Naive B cell (primary cell): ENCODE measurements at regions not wholly inside any gene's neighbourhood (a gene's known extent, or its start where the extent isn't known, plus 50 kb on each side); places are given as distances from the start of the nearest gene placed in this dataset.
"Not testable (repeated sequence)": the region's sequence is repeated elsewhere in the genome, so short reads cannot be mapped to it uniquely, and the experiment has no call there.

Experiments
- ATAC-seq, 2 donors: fragments of 150-1000 bp; cut with Tn5 transposase; 2 replicates each; pipeline ENCODE4 v1.10.0; 2021; ENCODE audit warnings: low read depth in 2 of 2, mild to moderate bottlenecking in 2 of 2, moderate library complexity in 2 of 2
- DNase-seq: peaks from one replicate; pipeline ENCODE4 v3.0.0; 2022
- H3K27ac Mint-ChIP-seq, 6 donors: one replicate each; pipeline ENCODE4 v1.8.0; 2020 to 2022; ENCODE audit warnings: mild to moderate bottlenecking in 6 of 6, mixed read lengths in 6 of 6, moderate library complexity in 5 of 6, inconsistent platforms in 2 of 6
- H3K27me3 Mint-ChIP-seq, 3 donors: one replicate each; pipeline ENCODE4 v1.8.0; 2021 to 2022; ENCODE audit warnings: mixed read lengths in 3 of 3, mild to moderate bottlenecking in 1 of 3
- H3K36me3 Mint-ChIP-seq, 2 donors: one replicate each; pipeline ENCODE4 v1.8.0; 2020 to 2022; ENCODE audit warnings: mixed read lengths in 2 of 2, inconsistent platforms in 1 of 2, mild to moderate bottlenecking in 1 of 2
- H3K4me1 Mint-ChIP-seq, 3 donors: one replicate each; pipeline ENCODE4 v1.8.0; 2020 to 2022; ENCODE audit warnings: mixed read lengths in 3 of 3, inconsistent platforms in 1 of 3, mild to moderate bottlenecking in 1 of 3, moderate library complexity in 1 of 3
- H3K4me3 Mint-ChIP-seq, 8 donors: one replicate each; pipeline ENCODE4 v1.8.0; 2020 to 2022; ENCODE audit warnings: mild to moderate bottlenecking in 8 of 8, mixed read lengths in 8 of 8, moderate library complexity in 8 of 8, inconsistent platforms in 2 of 8
- H3K9me3 Mint-ChIP-seq, 7 donors: one replicate each; pipeline ENCODE4 v1.8.0; 2020 to 2022; ENCODE audit warnings: mixed read lengths in 7 of 7, mild to moderate bottlenecking in 5 of 7, inconsistent platforms in 2 of 7, moderate library complexity in 1 of 7

GRCh38 chr7:112969946-112970345, 116.7 kb downstream of the GPR85 start:
- Mint-ChIP-seq H3K27ac (no peak overlapping the region), H3K4me3 (no peak overlapping the region), H3K27me3 (peaks cover 9 to 25% (median 21%) of the 10 kb centered on the region in 3 donors), H3K36me3 (peaks cover 0 to 3% of the 10 kb centered on the region in 2 donors), H3K4me1 (no peaks in the 10 kb centered on the region), H3K9me3 (peaks cover 0 to 4% (median 0%) of the 10 kb centered on the region in 7 donors)
- DNase-seq (no peak), ATAC-seq (no peak)

- Mint-ChIP-seq H3K27me3 (peaks cover 11 to 24% (median 15%) of the 10 kb centered on the region in 3 donors), H3K9me3 (peaks cover 0 to 2% (median 0%) of the 10 kb centered on the region in 7 donors), H3K27ac (no peak overlapping the region), H3K36me3 (no peaks in the 10 kb centered on the region), H3K4me3 (no peak overlapping the region), H3K4me1 (no peaks in the 10 kb centered on the region)
- no peak for DNase-seq
- no peak for ATAC-seq
Observed at GRCh38 chr7:112965506-112965905, 121.1 kb downstream of the GPR85 start.

GRCh38 chr7:112963634-112964033, 123.0 kb downstream of the GPR85 start:
- Mint-ChIP-seq H3K27me3 (peaks cover 11 to 26% (median 19%) of the 10 kb centered on the region in 3 donors), H3K9me3 (peaks cover 0 to 6% (median 0%) of the 10 kb centered on the region in 7 donors), H3K36me3 (no peaks in the 10 kb centered on the region), H3K27ac (no peak overlapping the region), H3K4me3 (no peak overlapping the region), H3K4me1 (no peaks in the 10 kb centered on the region)
- DNase-seq (no peak), ATAC-seq (no peak)

GRCh38 chr7:112962815-112963214, 123.8 kb downstream of the GPR85 start:
- DNase-seq (no peak), ATAC-seq (no peak)
- no peak overlapping the region for H3K4me3 Mint-ChIP-seq
- peaks cover 13 to 34% (median 19%) of the 10 kb centered on the region in 3 donors for H3K27me3 Mint-ChIP-seq
- H3K9me3 Mint-ChIP-seq = peaks cover 0 to 6% (median 0%) of the 10 kb centered on the region in 7 donors
- no peak overlapping the region for H3K27ac Mint-ChIP-seq
- no peaks in the 10 kb centered on the region for H3K4me1 Mint-ChIP-seq
- no peaks in the 10 kb centered on the region for H3K36me3 Mint-ChIP-seq

GRCh38 chr7:112959276-112959675, 127.4 kb downstream of the GPR85 start:
- ATAC-seq (no peak), DNase-seq (no peak)
- H3K4me3 Mint-ChIP-seq = no peak overlapping the region
- no peaks in the 10 kb centered on the region for H3K4me1 Mint-ChIP-seq
- H3K9me3 Mint-ChIP-seq = peaks cover 0 to 6% (median 0%) of the 10 kb centered on the region in 7 donors
- H3K27me3 Mint-ChIP-seq = peaks cover 28 to 63% (median 42%) of the 10 kb centered on the region in 3 donors
- no peak overlapping the region for H3K27ac Mint-ChIP-seq
- H3K36me3 Mint-ChIP-seq = no peaks in the 10 kb centered on the region

DNA sequence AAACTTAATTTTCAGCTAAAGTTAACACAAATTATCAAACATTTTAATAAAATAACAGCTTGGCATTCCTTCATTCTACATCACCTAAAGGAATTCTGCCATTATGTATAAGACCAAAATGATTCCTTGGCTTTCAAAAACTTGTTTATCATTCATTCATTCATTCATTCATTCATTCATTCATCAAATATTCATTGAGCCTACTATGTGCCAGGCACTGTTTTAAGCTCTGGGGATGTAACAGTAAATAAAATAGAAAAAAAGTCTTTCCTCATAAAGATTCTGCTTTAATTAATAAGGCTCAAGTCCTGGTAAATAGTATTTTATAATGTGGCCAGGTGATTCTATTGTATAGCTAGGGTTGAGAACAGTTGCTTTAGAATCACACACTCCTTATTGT, 127.9 kb downstream of the GPR85 start:
- ATAC-seq = no peak
- H3K36me3 Mint-ChIP-seq = no peaks in the 10 kb centered on the region

DNA sequence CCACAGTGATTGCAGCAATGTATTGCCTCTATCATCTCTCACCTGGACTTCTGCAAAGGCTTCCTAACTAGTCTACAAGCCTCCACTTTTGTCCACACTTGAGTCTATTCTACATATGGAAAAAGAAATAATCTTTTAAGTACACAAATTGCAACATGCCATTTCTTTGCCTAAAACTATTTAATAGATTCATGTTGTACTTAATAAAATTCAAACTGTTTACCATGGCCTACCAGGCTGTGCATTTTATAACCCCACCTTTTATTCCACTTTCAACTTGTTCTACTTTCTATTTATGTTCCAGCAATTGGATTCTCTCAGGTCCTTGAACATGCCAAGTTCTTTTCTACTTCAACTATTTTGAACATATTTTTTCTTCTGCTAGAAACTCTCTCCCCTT, 128.7 kb downstream of the GPR85 start:
- H3K36me3 Mint-ChIP-seq = no peaks in the 10 kb centered on the region

More for the DNA sequence above, 127.9 kb downstream of the GPR85 start:
- Mint-ChIP-seq H3K4me3 (no peak overlapping the region), H3K27ac (no peak overlapping the region), H3K27me3 (peaks cover 25 to 61% (median 37%) of the 10 kb centered on the region in 3 donors), H3K9me3 (peaks cover 0 to 6% (median 0%) of the 10 kb centered on the region in 7 donors), H3K4me1 (no peaks in the 10 kb centered on the region)
- DNase-seq = no peak

GRCh38 chr7:112953031-112953430, 133.6 kb downstream of the GPR85 start:
- not testable (repeated sequence) for ATAC-seq, H3K9me3 Mint-ChIP-seq, H3K36me3 Mint-ChIP-seq, H3K4me3 Mint-ChIP-seq, H3K4me1 Mint-ChIP-seq, DNase-seq, H3K27ac Mint-ChIP-seq
- H3K27me3 Mint-ChIP-seq = peaks cover 43 to 68% (median 58%) of the 10 kb centered on the region in 3 donors

More for the DNA sequence above, 128.7 kb downstream of the GPR85 start:
- DNase-seq = no peak
- H3K4me3 Mint-ChIP-seq = no peak overlapping the region
- peaks cover 0 to 6% (median 0%) of the 10 kb centered on the region in 7 donors for H3K9me3 Mint-ChIP-seq
- no peak for ATAC-seq
- peaks cover 25 to 53% (median 29%) of the 10 kb centered on the region in 3 donors for H3K27me3 Mint-ChIP-seq
- H3K27ac Mint-ChIP-seq = no peak overlapping the region
- no peaks in the 10 kb centered on the region for H3K4me1 Mint-ChIP-seq

DNA sequence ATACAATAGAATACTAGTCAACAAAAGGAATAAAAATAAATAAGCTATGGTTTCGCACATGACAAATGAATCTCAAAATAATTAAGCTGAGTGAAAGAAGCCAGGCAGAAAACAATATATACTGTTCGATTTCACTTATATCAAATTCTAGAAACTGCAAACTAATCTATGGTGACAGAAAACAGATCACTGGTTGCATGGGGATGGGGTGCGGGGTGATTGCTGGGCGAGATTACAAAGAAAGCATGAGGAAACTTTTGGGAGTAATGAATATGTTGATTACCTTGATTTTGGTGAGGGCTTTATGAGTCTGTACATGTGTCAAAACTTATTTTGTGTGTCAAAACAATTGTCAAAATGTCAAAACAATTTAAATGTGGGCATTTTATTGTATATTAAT, 135.6 kb downstream of the GPR85 start:
- DNase-seq (no peak), ATAC-seq (no peak)
- Mint-ChIP-seq H3K36me3 (no peaks in the 10 kb centered on the region), H3K27ac (no peak overlapping the region), H3K27me3 (peaks cover 37 to 67% (median 58%) of the 10 kb centered on the region in 3 donors), H3K9me3 (peaks cover 0 to 5% (median 0%) of the 10 kb centered on the region in 7 donors), H3K4me3 (no peak overlapping the region), H3K4me1 (no peaks in the 10 kb centered on the region)

DNA sequence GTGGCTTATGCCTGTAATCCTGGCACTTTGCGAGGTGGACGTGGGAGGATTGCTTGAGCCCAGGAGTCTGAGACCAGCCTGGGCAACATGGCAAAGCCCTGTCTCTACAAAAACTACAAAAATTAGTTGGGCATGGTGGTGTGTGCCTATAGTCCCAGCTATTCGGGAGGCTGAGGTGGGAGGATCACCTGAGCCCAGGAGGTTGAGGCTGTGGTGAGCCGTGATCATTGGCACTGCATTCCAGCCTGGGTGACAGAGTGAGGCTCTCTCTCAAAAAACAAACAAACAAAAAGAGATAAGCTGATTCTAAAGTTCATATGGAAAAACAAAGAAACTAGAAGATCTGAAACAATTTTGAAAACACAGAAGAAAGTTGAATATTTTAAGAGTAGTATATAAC, 136.9 kb downstream of the GPR85 start:
- not testable (repeated sequence) for H3K9me3 Mint-ChIP-seq, H3K4me1 Mint-ChIP-seq, H3K27ac Mint-ChIP-seq, ATAC-seq, H3K36me3 Mint-ChIP-seq, H3K4me3 Mint-ChIP-seq, DNase-seq
- H3K27me3 Mint-ChIP-seq = peaks cover 28 to 63% (median 57%) of the 10 kb centered on the region in 3 donors

DNA sequence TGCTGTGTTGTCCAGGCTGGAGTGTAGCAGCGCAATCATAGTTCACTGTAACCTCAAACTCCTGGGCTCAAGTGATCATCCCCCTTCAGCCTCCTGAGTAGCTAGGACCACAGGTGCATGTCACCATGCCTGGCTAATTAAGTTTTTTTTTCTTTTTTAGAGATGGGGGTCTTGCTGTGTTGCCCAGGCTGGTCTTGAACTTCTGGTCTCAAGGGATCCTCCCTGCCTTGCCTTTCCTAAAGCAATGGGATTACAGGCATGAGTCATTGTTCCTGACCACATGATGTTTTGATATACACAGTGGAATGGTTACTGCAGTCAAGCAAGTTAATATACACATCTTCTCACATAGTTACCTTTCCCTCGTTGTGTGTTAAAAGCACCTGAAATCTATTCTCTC, 140.3 kb downstream of the GPR85 start:
- Mint-ChIP-seq H3K9me3 (peaks cover 0 to 3% (median 0%) of the 10 kb centered on the region in 7 donors), H3K36me3 (no peaks in the 10 kb centered on the region), H3K4me3 (no peak overlapping the region), H3K4me1 (no peaks in the 10 kb centered on the region), H3K27me3 (peaks cover 28 to 55% (median 51%) of the 10 kb centered on the region in 3 donors), H3K27ac (no peak overlapping the region)
- DNase-seq = no peak
- no peak for ATAC-seq

DNA sequence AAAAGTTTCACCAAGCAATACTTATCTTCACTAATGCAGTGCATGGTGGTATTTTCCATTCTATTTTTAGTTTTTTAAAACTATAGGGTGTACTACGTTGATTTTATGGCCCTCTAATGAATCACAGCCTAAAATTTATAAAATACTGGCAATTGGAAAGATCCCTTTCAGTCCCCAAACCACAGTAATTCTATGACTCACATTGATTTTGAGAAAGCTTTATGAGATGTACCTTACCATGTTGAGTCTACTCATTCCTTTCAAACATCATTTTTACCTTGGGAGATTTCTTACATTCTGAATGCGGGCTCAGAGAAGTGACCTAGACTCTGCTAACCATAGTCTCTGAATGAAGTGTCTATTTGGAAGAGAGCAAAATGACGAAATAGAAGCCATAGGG, 141.6 kb downstream of the GPR85 start:
- H3K27ac Mint-ChIP-seq = no peak overlapping the region
- H3K4me3 Mint-ChIP-seq = no peak overlapping the region
- ATAC-seq = no peak
- no peak for DNase-seq
- peaks cover 0 to 3% (median 0%) of the 10 kb centered on the region in 7 donors for H3K9me3 Mint-ChIP-seq
- no peaks in the 10 kb centered on the region for H3K36me3 Mint-ChIP-seq
- peaks cover 19 to 44% (median 40%) of the 10 kb centered on the region in 3 donors for H3K27me3 Mint-ChIP-seq
- H3K4me1 Mint-ChIP-seq = peaks cover 10 to 11% (median 11%) of the 10 kb centered on the region in 3 donors

GRCh38 chr7:112942981-112943380, 143.6 kb downstream of the GPR85 start:
- Mint-ChIP-seq H3K36me3 (no peaks in the 10 kb centered on the region), H3K4me3 (no peak overlapping the region), H3K4me1 (peaks cover 16 to 24% (median 20%) of the 10 kb centered on the region in 3 donors), H3K27me3 (peaks cover 10 to 26% (median 22%) of the 10 kb centered on the region in 3 donors), H3K9me3 (peaks cover 0 to 2% (median 0%) of the 10 kb centered on the region in 7 donors), H3K27ac (no peak overlapping the region)
- no peak for DNase-seq
- ATAC-seq = no peak

DNA sequence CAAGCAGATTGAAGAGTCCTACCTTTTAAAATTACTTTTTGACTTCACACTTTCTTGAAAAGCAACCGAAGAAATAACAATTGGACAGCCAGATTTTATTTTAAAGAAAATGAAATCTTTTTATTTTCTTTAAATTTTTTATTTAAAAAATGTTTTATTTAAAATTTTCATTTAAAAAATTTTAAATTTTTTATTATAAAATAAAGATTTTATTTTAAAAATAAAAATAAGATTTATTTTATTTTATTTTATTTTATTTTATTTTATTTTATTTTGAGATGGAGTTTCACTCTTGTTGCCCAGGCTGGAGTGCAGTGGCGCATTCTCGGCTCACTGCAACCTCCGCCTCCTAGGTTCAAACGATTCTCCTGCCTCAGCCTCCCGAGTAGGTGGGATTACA, 144.5 kb downstream of the GPR85 start:
- not testable (repeated sequence) for DNase-seq, ATAC-seq, H3K27ac Mint-ChIP-seq, H3K9me3 Mint-ChIP-seq, H3K4me3 Mint-ChIP-seq, H3K36me3 Mint-ChIP-seq
- H3K4me1 Mint-ChIP-seq = peaks cover 16 to 31% (median 24%) of the 10 kb centered on the region in 3 donors
- H3K27me3 Mint-ChIP-seq = peaks cover 6 to 18% (median 15%) of the 10 kb centered on the region in 3 donors
